ENCODE measurements at regions not wholly inside any gene's neighbourhood (a gene's known extent, or its start where the extent isn't known, plus 50 kb on each side); places are given as distances from the start of the nearest gene placed in this dataset.
"Not testable (repeated sequence)": the region's sequence is repeated elsewhere in the genome, so short reads cannot be mapped to it uniquely, and the experiment has no call there.

DNA sequence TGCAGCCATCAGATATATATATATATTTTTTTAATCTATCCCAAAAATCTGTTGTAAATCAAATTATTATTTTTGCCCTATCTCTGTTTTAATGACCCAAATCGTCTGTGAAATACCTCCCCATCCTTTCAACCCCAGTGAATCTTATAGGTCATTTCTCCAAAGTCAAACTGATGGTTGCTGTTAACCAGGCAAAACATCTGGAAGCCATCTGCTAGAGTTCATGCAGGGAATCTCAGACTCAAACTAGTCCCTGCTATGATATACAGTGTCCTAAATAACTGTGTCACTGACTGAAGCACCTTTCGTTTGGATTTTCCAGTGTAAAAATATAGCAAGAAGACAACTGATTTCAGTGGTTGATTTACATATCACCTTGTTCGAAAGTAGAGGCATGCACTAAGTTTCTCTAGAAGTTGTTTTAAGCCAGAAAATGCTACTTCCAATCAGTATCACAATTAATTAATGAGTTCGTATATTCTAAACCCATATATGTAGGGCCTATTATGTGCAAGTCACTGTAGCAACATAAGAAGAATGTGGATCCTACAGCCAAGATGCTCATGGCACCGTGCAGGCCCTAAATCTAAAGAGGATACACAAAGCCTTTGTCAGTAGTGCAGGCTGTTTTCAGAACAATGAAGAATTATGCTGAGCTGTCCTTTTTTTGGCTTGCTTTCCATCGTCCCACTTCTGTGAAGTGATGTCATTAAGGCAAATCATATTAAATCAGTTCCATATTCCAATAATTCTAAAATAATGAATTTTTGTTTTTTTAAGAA, 566.0 kb downstream of the STK39 start:
- DNase-seq (ENCODE audit: low spot score) = no peak

GRCh38 chr2:167678158-167678557, 569.2 kb downstream of the STK39 start:
- no peak for DNase-seq (ENCODE audit: low spot score)

GRCh38 chr2:167675906-167676305, 571.5 kb downstream of the STK39 start:
- no peak for DNase-seq (ENCODE audit: low spot score)

DNA sequence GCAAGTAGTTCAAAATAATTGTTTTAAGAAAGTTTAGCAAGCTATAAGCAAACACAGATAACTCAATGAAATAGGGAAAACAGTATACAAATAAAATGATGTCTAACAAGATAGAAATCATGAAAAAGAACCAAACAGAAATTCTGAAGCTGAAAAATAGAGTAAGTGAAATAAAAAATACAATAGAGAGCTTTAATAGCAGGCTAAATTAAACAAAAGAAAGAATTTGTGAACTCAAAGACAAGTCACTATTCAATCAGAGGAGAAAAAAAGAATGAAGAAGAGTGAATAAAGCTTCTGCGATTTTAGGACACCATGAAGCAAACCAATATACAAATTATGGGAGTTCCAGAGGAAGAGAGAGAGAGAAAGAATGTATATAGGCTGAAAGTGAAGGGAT, 576.8 kb downstream of the STK39 start:
- no peak for DNase-seq (ENCODE audit: low spot score)

GRCh38 chr2:167653131-167653530, 594.3 kb downstream of the STK39 start:
- no peak for DNase-seq (ENCODE audit: low spot score)

GRCh38 chr2:167652401-167652800, 595.0 kb downstream of the STK39 start:
- no peak for DNase-seq (ENCODE audit: low spot score)

DNA sequence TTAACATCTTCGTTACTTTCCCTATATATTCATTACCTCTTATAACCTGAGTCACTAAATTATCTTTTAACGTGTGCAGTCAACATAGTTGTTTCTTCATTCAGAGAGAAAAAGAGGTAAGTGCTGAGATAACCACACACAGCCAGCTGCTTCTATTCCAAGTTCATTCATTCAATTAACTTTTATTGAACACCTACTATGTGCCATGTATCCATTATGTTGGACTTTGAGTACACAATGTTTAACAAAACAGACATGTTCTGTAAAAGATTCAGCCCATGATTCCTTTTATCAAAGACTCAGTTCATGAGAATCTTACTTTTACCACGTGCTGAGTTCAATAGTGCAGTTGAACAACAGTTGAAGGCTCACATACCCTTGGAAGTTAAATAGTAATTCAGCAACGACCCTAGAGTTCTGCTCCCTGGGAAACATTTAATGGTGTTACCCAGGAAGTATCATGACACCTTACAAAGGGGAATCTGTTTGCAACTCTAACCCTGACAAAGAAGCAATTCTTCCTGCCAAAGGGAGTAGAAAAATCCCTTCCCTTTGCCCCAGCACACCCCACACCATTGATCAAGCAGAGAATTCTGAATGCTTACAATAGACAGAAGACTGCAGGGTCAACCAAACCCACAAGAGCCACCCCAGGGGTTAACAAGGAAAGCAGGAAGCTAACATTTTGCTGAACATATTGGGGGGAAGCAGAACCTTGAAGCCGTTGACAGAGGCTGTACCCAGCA, 595.8 kb downstream of the STK39 start:
- DNase-seq (ENCODE audit: low spot score) = no peak

- DNase-seq (ENCODE audit: low spot score) = no peak
Observed at GRCh38 chr2:167646557-167646956, 600.8 kb downstream of the STK39 start.

DNA sequence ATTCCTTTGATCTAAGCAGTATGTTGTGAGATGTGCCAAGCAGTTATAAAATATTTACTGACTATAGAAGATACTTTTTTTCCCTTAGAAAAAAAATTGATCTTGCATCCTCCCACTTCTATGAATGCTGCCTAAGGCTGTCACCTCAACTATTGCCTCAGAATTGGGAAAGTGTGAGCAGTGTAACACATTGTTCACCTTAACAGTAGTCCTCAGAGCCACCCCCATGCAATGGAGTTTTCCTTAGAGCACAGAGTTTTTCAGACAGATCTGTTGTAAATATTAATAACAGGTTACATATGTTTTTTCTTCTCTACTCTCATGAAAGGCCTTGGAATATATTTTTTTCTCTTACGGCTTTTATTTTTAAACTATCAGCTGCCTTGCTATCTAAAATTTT, 607.3 kb downstream of the STK39 start:
- no peak for DNase-seq (ENCODE audit: low spot score)

DNA sequence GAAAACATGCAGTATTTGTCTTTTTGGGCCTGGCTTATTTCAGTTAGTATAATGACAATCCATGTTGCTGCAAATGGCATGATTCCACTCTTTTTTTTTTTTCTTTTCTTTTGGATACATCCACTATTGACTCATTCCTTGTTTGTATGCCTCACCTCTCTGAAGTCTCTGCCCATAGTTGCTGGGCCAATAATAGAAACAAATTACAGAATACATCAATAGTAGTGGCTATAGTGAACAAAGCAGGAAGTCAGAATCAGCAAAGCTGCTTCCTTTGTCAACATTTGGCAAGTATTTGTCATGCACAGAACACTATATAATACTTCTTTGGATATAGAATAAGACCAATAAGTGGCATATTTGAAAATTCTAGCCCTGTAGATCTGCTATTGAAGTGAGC, 609.7 kb downstream of the STK39 start:
- DNase-seq (ENCODE audit: low spot score) = no peak

- not testable (repeated sequence) for DNase-seq (ENCODE audit: low spot score)
Observed at GRCh38 chr2:167632271-167632670, 615.1 kb downstream of the STK39 start.

DNA sequence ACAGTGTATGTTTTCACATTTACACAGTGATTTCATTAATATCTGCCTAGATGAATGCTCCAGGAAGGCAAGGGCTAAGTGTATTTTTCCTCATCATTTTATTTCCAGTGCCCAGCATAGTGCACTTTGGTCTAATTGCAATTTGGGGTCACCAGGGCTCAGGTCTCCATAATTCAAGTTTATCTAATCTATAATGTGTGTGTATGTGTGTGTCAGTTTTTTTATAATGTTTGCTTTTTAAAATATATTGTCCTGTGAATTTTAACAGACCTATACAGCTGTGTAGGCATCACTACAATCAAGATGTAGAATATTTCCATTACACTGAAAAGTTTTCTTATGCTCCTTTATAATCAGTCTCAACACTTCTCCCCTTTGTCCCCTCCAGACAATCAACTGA, 620.4 kb downstream of the STK39 start:
- DNase-seq (ENCODE audit: low spot score) = no peak

GRCh38 chr2:167626301-167626700, 621.1 kb downstream of the STK39 start:
- DNase-seq (ENCODE audit: low spot score) = no peak

GRCh38 chr2:167616997-167617396, 630.4 kb downstream of the STK39 start:
- no peak for DNase-seq (ENCODE audit: low spot score)

DNA sequence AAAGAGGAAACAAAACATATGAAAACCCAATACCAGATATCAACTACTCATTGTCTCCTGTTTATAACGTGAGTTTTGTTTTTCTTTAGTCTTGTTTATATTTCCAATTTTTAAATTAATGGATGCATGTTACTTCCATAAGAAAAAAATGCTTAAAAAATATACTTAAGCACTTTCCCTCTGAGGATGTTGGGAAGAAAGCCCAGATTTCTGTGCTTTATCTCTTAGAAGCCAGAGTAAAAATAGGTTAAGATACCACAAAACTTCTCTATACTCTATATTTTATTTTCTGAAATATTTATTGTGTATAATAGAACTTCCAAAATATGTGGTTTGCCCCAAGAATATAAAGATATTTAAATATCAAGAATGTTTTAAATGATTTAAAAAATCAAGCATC, 633.9 kb downstream of the STK39 start:
- DNase-seq (ENCODE audit: low spot score) = no peak

GRCh38 chr2:167608487-167608886, 638.9 kb downstream of the STK39 start:
- DNase-seq (ENCODE audit: low spot score) = no peak

DNA sequence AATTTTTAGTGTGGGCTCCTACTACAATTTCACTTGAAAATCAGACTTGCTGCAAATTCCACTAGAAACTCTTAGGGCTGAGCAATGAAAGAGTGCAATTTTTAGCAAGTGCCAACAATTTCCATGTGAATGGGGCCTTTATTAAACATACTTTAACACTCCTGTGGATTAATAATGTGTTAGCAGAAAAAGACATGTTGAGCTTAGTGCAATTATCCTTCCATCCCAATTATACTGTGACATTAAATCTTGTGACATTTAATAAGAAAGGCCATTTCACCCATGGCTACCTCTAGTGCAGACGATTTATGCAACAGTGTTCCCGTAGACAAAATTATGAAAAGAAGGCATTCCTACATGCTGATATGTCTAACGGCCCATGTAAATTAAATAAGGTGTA, 639.7 kb downstream of the STK39 start:
- no peak for DNase-seq (ENCODE audit: low spot score)

- DNase-seq (ENCODE audit: low spot score) = no peak
Observed at GRCh38 chr2:167607211-167607610, 640.2 kb downstream of the STK39 start.

DNA sequence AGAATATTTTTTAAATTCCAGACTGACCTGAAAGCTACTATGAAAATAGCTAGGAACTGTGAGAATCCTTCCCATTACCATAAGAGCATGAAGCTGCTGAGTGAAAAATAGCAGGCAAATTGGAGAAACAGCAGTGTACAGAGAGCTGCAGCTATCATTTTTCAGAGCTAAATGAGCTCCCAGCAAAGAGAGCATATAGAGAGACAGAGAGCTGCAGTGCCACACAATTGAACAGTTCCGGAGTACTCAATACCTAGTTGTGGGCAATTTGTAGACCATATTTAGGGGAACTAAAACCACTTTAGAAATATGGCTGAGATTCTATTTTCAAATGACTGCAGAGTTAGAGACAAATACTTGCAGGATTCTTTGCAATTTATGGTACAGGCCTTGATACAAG, 645.3 kb downstream of the STK39 start:
- DNase-seq (ENCODE audit: low spot score) = no peak

- no peak for DNase-seq (ENCODE audit: low spot score)
Observed at GRCh38 chr2:167599219-167599618, 648.2 kb downstream of the STK39 start.

- no peak for DNase-seq (ENCODE audit: low spot score)
Observed at GRCh38 chr2:167595839-167596471, 651.4 kb downstream of the STK39 start.

DNA sequence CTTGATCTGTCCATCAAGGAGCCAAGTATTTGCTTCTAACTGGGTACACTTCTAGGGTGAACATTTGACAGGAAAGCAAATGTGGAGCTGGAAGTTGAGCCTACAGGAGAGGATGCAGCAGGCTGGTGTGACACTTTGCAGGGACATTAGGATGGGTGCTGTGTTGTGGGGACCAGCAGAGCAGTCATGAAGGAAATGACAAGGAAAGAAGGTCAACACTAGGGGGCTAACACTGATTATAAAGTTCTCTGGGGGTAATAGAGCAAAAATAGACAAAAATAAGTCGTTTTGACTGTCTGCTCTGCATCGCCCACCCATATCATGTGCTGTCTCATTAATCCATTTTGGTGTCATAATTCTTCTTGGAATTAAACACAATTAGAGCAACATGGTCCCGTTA, 652.4 kb downstream of the STK39 start:
- no peak for DNase-seq (ENCODE audit: low spot score)

- DNase-seq (ENCODE audit: low spot score) = no peak
Observed at GRCh38 chr2:167592441-167592840, 655.0 kb downstream of the STK39 start.

All from iPS-NIHi11 (cell line).